IMR-90 (cell line): ENCODE measurements at regions not wholly inside any gene's neighbourhood (a gene's known extent, or its start where the extent isn't known, plus 50 kb on each side); places are given as distances from the start of the nearest gene placed in this dataset.

ENCODE experiments used
- ATAC-seq: fragments of 200-7000 bp; cut with Tn5 transposase; 2 replicates; pipeline ENCODE4 v1.9.1; 2020; ENCODE audit warnings: low read depth, mild to moderate bottlenecking, moderate library complexity
- BruUV-seq: library from RNA; stranded (reverse); fragments of 400-500 nt; replicated peaks from 2 replicates; lab custom pipeline; 2021; lab: Mats Ljungman, UMichigan
- CTCF ChIA-PET: fragments of 300-600 bp; formaldehyde crosslinking; extraction: SDS; loops from one replicate; lab custom pipeline; 2021; ENCODE audit warnings: antibody characterized with exemption; lab: Yijun Ruan, JAX
- POLR2A ChIA-PET: fragments of 300-600 bp; sonication (Branson Sonifier 250); formaldehyde crosslinking; loops from one replicate; lab custom pipeline; 2022; ENCODE audit warnings: antibody characterized with exemption; ENCODE audit not compliant: unreplicated experiment; lab: Charles Lee
- DNase-seq: peaks from one replicate; pipeline ENCODE4 v3.0.0; 2013
- H2AFZ ChIP-seq: replicated peaks from 2 replicates; pipeline ENCODE3; 2013; ENCODE audit warnings: low read length, mild to moderate bottlenecking; ENCODE audit not compliant: poor library complexity
- H2AK5ac ChIP-seq: 2 replicates; pipeline ENCODE4 v1.6.1; 2013; ENCODE audit warnings: low read depth, low read length, inconsistent platforms
- H2AK9ac ChIP-seq: replicated peaks from 2 replicates; pipeline ENCODE3; 2013; ENCODE audit warnings: mild to moderate bottlenecking, low read depth, low read length, moderate library complexity; ENCODE audit not compliant: poor library complexity
- H2BK120ac ChIP-seq: 2 replicates; pipeline ENCODE4 v1.6.1; 2013; ENCODE audit warnings: low read depth, low read length, inconsistent platforms
- H2BK15ac ChIP-seq: 3 replicates; pipeline ENCODE4 v1.6.1; 2013; ENCODE audit warnings: low read depth, low read length, inconsistent platforms
- H2BK20ac ChIP-seq: 2 replicates; pipeline ENCODE4 v1.6.1; 2013; ENCODE audit warnings: low read depth, mild to moderate bottlenecking, inconsistent platforms, low read length, moderate library complexity
- H2BK5ac ChIP-seq: 2 replicates; pipeline ENCODE4 v1.6.1; 2013; ENCODE audit warnings: mild to moderate bottlenecking, low read depth, low read length, inconsistent platforms; ENCODE audit not compliant: poor library complexity, severe bottlenecking
- H3K14ac ChIP-seq: replicated peaks from 2 replicates; pipeline ENCODE4 v1.6.1; 2013; ENCODE audit warnings: low read depth, low read length, inconsistent platforms
- H3K18ac ChIP-seq: 2 replicates; pipeline ENCODE4 v1.6.1; 2013; ENCODE audit warnings: low read depth, low read length, control low read depth
- H3K23ac ChIP-seq: 2 replicates; pipeline ENCODE4 v1.6.1; 2013; ENCODE audit warnings: low read depth, low read length, inconsistent platforms
- H3K27ac ChIP-seq: 2 replicates; pipeline ENCODE4 v1.5.1; 2013; ENCODE audit warnings: mild to moderate bottlenecking, control low read depth, low read length; ENCODE audit not compliant: insufficient read depth
- H3K27me3 ChIP-seq: 2 replicates; pipeline ENCODE4 v1.6.1; 2013; ENCODE audit warnings: low read length; ENCODE audit not compliant: control insufficient read depth, insufficient read depth
- H3K36me3 ChIP-seq: 2 replicates; pipeline ENCODE4 v1.6.1; 2013; ENCODE audit warnings: low read length, mixed read lengths; ENCODE audit not compliant: control insufficient read depth, insufficient read depth
- H3K4ac ChIP-seq: 2 replicates; pipeline ENCODE4 v1.6.1; 2013; ENCODE audit warnings: low read depth, low read length, inconsistent platforms
- H3K4me1 ChIP-seq: 2 replicates; pipeline ENCODE4 v1.6.1; 2013; ENCODE audit warnings: low read length, mixed read lengths; ENCODE audit not compliant: control insufficient read depth, insufficient read depth
- H3K4me2 ChIP-seq: 2 replicates; pipeline ENCODE4 v1.6.1; 2013; ENCODE audit warnings: low read depth, mild to moderate bottlenecking, control low read depth, low read length, moderate library complexity
- H3K4me3 ChIP-seq: 2 replicates; pipeline ENCODE4 v1.5.1; 2013; ENCODE audit warnings: low read depth, mild to moderate bottlenecking, control low read depth, low read length, moderate library complexity; ENCODE audit not compliant: insufficient read depth
- H3K56ac ChIP-seq: 2 replicates; pipeline ENCODE4 v1.6.1; 2013; ENCODE audit warnings: low read length, inconsistent platforms; ENCODE audit not compliant: insufficient read depth; ENCODE audit errors: extremely low read depth
- H3K79me1 ChIP-seq, 2 experiments: 2 replicates each; pipeline ENCODE4 v1.6.1; 2013; ENCODE audit warnings: low read length in 2 of 2, inconsistent platforms in 1 of 2, low read depth in 1 of 2
- H3K9ac ChIP-seq: 2 replicates; pipeline ENCODE4 v1.6.1; 2013; ENCODE audit warnings: low read depth, low read length, control low read depth
- H3K9me1 ChIP-seq: 2 replicates; pipeline ENCODE4 v1.6.1; 2013; ENCODE audit warnings: low read length, inconsistent platforms; ENCODE audit not compliant: insufficient read depth
- H3K9me3 ChIP-seq: 2 replicates; pipeline ENCODE4 v1.6.1; 2013; ENCODE audit warnings: low read length; ENCODE audit not compliant: control insufficient read depth, insufficient read depth
- H4K20me1 ChIP-seq: 2 replicates; pipeline ENCODE4 v1.6.1; 2013; ENCODE audit warnings: low read length, inconsistent platforms; ENCODE audit not compliant: insufficient read depth
- H4K5ac ChIP-seq: 2 replicates; pipeline ENCODE4 v1.6.1; 2013; ENCODE audit warnings: mild to moderate bottlenecking, low read depth, low read length, control low read depth
- H4K8ac ChIP-seq, 2 experiments: 2 replicates each; pipeline ENCODE4 v1.6.1; 2013; ENCODE audit warnings: low read depth in 2 of 2, low read length in 2 of 2, control low read depth in 1 of 2, inconsistent platforms in 1 of 2
- H4K91ac ChIP-seq: 2 replicates; pipeline ENCODE4 v1.6.1; 2013; ENCODE audit warnings: low read depth, low read length, inconsistent platforms; ENCODE audit not compliant: insufficient read depth
- SMC3 ChIP-seq: fragments of 150-350 bp; IDR thresholded peaks from 2 replicates; pipeline ENCODE4 v1.6.1; 2016; ENCODE audit warnings: low read depth, mild to moderate bottlenecking, antibody characterized with exemption, low read length, moderate library complexity
- WGBS, 2 experiments: methylation state at CpG; one replicate each; pipeline versions ENCODE4 v1.1.5 to v1.1.7; 2013; ENCODE audit warnings: missing lambda C conversion rate in 2 of 2; ENCODE audit not compliant: insufficient read length in 1 of 2; ENCODE audit errors: extremely low coverage in 2 of 2; 5-methylcytosine and 5-hydroxymethylcytosine counted together
- dilution Hi-C: fragments of 300-500 bp; cut with HindIII; formaldehyde crosslinking; loops from one replicate; pipeline ENCODE4 v1.14.3; 2018; ENCODE audit warnings: low sequenced_read_pairs; ENCODE audit not compliant: unreplicated experiment
- in situ Hi-C: fragments of 300-500 bp; cut with MboI; formaldehyde crosslinking; loops from 3 replicates; pipeline ENCODE4 v1.14.3; 2019; ENCODE audit warnings: low sequenced_read_pairs, inconsistent platforms, mixed read lengths
- intact Hi-C: fragments of 100-400 bp; cut with micrococcal nuclease; formaldehyde crosslinking; loops from 2 replicates; pipeline ENCODE4 v1.10.0; 2022

DNA sequence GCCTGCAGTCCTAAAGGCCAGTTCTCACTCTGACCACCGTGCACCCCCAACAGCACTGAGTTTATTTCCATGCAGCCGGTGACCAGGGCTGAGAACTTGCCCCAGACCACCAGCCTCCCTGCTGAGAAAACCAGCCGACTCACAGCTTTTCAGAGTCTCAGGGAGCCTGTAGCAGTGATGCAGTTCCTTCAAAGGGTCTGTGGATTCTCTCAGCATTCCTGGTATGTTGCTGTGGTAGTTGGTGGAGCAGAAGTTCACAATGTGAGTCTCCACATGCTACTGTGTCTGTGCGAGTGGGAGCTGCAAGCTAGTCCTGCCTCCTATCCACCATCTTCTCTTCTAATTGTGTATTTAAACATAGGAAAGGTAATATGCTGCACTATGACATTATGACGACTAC lies 254.9 kb upstream of the KLF12 start:
- Histone ChIP-seq H3K27ac (no peak overlapping the region), H3K23ac (no peak overlapping the region), H3K9me3 (no peaks in the 10 kb centered on the region), H3K36me3 (no peaks in the 10 kb centered on the region), H2BK5ac (no peak overlapping the region), H4K8ac (no peak overlapping the region), H3K9me1 (no peaks in the 10 kb centered on the region), H3K4me3 (no peak overlapping the region), H3K27me3 (no peaks in the 10 kb centered on the region), H3K4me2 (no peak overlapping the region), H3K56ac (no peak overlapping the region), H2BK15ac (no peak overlapping the region), H2BK120ac (no peak overlapping the region), H3K4me1 (no peaks in the 10 kb centered on the region), H4K91ac (no peak overlapping the region), H2AFZ (no peak overlapping the region), H3K9ac (no peak overlapping the region), H3K14ac (no peak overlapping the region), H4K20me1 (no peaks in the 10 kb centered on the region), H3K4ac (no peak overlapping the region), H3K18ac (no peak overlapping the region), H2AK9ac (no peak overlapping the region), H2BK20ac (no peak overlapping the region), H4K5ac (no peak overlapping the region), H2AK5ac (no peak overlapping the region), H3K79me1 (no peaks in the 10 kb centered on the region)
- no peak for ATAC-seq
- ChIA-PET POLR2A (no interaction called here), CTCF (no interaction called here)
- no TSS peak for BruUV-seq
- no peak for TF ChIP-seq SMC3
- WGBS, 2 experiments: no CpG with 5 or more reads among the region's 5 CpGs
- in situ Hi-C loops: no loop called here
- intact Hi-C loops: no loop called here
- no peak for DNase-seq
- dilution Hi-C loops: no loop called here
